ENCODE measurements at regions not wholly inside any gene's neighbourhood (a gene's known extent, or its start where the extent isn't known, plus 50 kb on each side); places are given as distances from the start of the nearest gene placed in this dataset.

GRCh38 chr12:25715102-25715501 is 162.0 kb upstream of the LMNTD1 start:
- DNase-seq = no peak

- no peak for DNase-seq
Measured at GRCh38 chr12:25716842-25717241, 163.8 kb upstream of the LMNTD1 start.

GRCh38 chr12:25717552-25717951 is 164.5 kb upstream of the LMNTD1 start:
- no peak for DNase-seq

DNA sequence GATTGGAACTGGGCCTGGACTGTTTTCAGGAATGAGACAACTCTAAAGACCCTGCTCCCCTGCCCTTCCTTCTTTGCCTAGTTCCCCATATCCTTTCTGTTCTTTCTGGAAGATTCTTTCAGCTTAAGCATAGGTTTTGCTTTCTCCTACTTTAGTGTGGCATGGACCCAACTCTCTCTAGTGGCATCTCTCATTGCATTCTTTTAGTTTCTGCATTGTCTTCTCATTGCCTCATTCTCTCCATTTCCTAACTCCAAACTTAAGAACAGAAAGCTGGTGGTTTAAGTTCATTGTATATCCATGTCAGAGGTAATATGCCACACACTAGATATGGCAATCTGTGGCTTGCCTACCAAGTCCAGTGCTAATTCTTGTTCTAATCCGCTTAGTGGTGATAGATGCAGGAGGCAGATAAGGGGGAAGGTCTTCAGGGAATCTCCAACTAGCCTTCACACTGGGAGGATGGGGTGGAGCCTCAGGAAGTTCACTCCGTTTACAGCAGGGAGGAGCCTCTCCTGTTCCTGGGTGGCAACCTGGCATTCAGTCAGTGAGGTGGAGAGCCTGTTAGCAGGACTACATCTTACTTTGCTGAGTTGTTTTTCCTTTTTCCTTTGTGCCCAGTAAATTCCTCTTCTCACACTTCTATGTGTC is 165.1 kb upstream of the LMNTD1 start:
- DNase-seq = no peak

DNA sequence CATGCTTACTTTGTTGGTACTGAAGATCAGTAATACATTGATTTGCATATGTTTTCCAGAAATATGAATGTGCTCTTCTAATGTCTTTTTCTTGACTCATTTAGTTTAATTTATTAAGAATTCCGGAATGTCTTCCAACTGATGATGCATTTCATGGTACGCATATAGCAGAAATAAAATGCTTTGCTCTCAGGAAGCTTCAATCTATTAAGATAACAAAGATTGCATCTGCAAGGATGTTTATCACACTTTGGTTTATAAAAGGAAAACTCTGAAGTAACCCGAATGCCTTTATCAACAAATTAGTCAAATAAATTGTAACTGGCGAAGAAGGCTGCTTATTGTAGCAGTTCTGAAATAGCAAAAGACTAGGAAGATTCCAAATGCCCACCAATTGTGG is 166.4 kb upstream of the LMNTD1 start:
- DNase-seq = no peak

- no peak for DNase-seq
Measured at GRCh38 chr12:25723336-25723735, 170.3 kb upstream of the LMNTD1 start.

DNA sequence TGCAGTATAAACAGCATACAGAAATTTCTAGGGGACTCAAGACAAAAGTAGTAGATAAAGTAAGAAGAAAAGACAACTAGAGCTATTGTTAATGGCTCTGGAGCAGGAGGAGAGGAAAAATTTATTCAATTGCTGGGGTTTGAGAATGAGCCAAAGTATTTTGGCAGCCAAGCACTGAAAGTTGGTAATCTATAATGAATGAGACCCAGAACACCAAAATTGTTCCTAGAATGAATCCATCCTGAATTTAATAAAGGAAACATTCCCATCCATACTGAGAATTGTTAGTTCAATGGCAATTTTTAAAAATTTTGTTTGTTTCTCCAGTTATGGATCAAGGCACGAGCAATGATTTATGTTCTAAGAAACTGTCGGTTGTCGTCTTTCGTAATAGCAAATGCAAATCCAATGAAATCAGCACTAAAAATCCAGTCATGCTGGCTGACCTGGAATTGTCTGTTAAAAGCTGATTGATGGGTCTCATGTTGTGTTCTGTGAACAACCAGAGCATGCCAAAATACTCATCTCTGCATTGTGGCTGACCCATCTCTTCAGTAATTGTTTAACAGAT is 170.9 kb upstream of the LMNTD1 start:
- DNase-seq = no peak

DNA sequence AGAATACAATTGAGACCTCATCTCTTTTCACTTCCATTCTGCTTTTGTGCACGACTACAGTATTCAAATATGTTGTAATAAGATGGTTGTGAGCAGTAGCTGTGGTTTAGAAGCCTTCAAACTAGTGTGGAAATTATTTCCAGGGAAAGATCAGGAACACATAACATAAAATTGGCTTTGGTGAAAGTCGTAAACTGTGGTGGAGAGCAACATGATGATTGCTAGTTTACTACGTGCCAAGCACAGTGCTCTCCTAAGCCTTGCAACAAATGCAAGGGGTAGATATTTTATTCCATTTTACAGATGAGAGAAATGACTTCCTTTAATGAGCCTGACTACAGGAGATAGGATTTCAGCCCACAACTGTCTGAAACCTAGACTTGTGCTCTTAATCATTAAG is 172.4 kb upstream of the LMNTD1 start:
- no peak for DNase-seq

DNA sequence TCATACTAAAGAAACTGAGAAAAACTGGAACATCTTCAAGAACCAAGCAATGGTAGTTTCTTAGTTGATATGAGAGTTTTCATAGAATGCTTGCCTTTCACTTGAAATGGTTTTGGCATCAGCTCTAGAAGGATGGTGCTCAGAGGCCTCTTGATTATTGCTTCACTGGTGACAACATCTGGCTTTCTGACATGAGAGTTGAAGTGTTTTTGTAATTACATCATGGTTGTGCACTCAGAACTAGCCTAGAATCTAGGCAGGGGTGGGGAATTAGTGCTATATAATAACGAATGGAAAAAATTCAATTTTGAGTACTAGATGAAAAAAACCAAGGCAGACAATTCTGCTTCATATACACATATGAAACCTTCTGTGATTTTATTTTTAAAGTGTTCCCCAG is 172.8 kb upstream of the LMNTD1 start:
- no peak for DNase-seq

DNA sequence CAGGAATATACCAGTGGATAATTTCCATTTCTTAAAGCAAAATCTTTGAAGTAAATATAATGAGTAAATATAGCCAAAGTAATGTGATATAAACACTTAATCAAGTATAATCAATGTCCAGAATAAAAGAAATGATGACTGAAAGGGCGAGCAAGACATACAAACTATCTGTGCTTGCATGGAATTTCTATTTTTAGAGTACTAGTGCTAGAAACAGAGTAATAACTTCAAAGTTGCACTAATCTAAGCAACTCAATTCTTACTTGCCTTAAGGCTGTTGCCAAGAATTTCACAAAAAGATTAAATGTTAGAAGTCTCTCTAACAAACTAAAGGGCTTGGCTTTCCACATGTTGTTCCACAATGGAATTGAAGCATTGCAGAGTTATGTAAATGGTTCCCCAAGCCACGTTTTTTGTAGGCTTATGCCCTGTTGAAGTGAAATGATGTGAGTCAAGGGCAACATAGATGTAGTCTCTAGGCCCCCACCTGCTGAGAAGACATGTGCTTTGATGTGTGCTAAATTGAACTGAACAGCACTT is 175.0 kb upstream of the LMNTD1 start:
- no peak for DNase-seq

DNA sequence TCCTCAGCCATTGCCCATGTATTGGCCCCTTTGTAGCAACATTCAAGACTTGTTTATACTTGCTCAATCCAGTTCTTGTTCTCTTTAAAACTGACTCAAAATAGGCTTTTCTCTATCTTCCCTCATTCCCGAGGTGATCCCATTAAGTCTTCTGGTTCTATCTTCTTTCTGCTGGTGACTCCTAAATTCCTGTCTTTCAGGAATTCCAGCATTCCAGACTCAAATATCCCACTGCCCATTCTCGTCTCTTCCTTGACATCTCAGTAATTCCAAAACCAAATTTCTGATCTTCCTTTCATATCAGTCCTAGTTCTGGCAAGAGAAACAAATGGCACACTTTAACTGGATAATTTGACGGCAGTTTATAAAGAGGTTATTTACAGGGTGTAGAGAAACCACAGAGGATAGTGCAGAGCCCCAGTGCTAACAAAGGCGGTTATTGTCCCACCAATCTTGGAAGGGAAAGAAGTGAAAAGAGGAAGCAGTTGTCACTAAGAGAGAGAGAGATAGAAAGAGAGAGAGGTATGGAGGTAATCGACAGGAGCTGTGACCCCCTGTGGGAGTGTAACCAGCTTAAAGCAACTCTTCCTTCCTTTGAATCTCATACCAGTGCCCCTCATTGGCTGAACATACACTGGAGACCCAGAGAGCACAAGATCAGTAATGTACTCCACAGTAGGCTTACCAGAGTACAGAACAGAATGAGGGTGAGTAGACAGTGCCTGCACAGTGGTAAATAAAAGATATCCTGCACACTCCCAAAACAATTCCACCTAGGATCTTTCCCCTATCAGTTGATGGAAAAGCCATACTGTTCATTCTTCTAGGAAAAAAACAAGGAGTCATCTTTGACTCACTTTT is 177.6 kb upstream of the LMNTD1 start:
- DNase-seq = no peak

- DNase-seq = no peak
Measured at GRCh38 chr12:25733541-25733940, 180.5 kb upstream of the LMNTD1 start.

DNA sequence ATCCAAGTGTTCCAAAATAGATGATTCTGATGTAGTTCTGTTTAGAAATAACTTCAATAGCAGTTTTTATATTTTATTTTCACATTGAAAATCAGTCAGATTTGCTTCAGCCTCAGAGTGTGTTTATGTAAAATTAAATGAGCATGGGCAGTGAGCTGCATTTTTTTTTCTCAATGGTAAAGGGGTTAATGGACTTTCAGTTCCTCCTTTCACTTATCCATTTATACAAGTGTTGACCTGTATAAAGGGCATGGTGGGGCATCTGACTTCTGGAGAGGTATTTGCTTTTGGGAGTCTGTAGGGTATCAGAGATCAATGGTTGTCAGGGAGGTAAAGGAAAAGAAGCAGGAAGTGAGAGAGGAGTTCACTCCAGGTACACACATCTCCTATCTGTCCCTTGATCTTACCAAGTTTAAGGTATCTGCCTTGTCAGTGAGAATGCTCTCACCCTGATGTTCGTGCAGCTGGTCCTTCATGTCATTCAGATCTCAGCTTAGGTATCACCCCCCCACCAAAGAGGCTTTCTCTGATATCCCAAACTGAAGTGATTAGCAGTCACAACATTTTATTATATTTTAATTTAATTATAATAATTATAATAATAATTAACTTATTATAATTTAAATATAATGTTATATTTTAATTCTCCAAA is 181.6 kb upstream of the LMNTD1 start:
- no peak for DNase-seq

- no peak for DNase-seq
Measured at GRCh38 chr12:25740617-25741016, 187.5 kb upstream of the LMNTD1 start.

- DNase-seq = no peak
Measured at GRCh38 chr12:25741917-25742316, 188.8 kb upstream of the LMNTD1 start.

DNA sequence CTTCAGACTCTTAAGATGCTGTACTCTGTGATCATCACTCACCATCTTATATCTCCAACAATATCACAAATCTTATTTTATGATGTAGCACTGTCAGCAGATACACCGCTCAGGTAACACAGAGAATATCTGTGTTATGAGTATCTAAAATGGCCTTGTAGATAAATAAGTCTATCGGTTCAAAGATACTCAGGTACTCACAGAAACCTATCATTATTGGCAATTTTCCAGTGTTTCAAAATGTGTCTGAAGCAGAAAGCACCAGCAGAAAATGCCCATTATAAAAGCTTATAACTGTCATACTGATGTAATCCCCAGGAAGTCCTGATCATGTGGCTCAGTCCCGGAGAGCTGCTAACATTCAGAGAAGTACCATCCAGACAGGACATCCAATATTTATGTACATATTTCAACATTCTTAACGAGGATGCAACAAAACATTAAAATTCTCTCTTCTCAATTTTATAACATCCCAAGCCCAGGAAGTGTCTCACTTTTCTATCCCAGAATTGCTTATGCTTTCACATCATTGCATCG is 190.7 kb upstream of the LMNTD1 start:
- peak; percentile 10 to 22 (median 15) for DNase-seq

DNA sequence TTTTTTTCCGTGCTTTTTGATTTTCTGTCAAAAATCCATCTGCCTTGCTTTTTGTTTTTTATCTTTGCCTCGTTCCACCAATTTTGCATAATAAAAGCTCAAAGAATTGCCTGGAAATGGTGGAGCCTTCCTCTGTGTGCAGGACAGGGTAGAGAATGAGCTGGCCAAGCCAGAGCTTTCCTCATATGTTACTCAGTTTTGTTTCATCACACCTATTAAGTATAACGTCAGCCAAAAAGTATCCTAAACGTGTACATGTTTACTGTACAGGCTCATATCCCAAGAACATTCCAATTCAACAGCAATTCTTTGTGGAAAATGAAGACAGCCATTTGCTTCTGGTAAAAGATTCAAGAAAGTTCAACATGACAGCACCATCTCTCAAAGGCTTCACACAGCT is 191.2 kb upstream of the LMNTD1 start:
- DNase-seq = no peak

DNA sequence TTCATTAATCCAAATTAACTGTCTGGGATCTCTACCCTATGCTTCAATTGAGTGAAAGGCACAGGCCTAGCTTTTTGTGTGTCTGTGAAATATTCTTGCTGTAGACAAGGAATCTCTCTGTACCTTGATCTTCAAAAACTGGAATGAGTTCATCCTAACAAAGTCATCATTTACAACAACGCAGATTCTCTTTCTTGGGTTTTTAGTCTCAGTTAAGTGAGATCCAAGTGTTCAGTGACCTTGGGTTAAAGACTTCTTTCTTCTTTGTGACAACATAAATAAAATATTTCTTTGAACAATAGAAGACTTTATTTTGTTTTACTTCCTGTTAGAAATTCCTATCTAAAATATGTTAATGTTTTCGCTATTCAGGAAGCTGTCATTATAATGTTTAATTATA is 192.2 kb upstream of the LMNTD1 start:
- DNase-seq = no peak

- no peak for DNase-seq
Measured at GRCh38 chr12:25746131-25746530, 193.0 kb upstream of the LMNTD1 start.

DNA sequence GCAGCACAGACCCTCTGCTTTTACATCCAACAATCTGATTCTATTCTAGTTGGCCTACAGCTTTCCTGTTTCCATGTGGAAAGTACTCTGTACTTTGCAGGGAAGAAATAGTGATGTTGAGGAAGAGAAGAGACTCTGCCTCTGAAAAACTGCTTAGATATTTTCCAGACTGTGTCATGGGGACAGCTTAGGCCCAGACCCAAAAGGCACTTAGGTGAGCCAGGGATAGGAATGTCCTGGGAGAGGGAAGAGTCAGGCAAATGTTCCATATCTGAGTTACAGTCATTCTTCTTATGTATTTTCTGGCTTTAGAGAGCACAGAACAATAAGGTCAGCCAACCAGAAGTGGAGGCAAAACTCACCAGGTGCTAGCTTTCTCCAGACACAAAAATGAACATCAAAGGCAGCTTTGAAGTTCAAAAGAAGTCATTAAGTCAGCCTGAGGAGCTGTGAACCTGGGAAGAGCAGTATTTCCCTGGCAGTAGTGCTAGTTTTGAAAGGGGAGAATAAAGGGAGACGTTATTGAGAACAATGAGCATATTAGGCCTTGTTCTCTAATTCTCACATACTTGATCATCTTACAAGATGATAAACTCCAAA is 199.7 kb upstream of the LMNTD1 start:
- DNase-seq = no peak

GRCh38 chr12:25755136-25755970 is 202.3 kb upstream of the LMNTD1 start:
- no peak for DNase-seq

DNA sequence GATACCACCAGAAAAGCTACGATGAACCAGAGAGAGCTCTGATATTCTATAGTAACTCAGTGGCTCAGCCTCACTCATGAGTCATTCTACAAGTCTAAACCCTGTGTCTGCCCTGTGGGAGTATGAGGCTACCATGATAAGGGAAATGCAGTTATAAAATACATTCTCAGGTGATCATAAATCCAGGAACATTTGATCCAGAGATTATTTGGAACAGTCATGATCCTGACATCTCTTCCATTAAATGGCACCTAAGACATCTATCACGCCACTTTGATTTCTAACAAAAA is 202.6 kb upstream of the RASSF8 start:
- DNase-seq = no peak
